Endodermal cell (in vitro differentiated cells): ENCODE measurements at regions not wholly inside any gene's neighbourhood (a gene's known extent, or its start where the extent isn't known, plus 50 kb on each side); places are given as distances from the start of the nearest gene placed in this dataset.

Experiments used
- DNase-seq: peaks from one replicate; pipeline ENCODE4 v3.0.0-alpha.2; 2017
- H3K27ac ChIP-seq: 2 replicates; pipeline ENCODE4 v1.5.1; 2013; ENCODE audit warnings: mild to moderate bottlenecking, low read depth, low read length, moderate library complexity
- H3K27me3 ChIP-seq: 2 replicates; pipeline ENCODE4 v1.6.1; 2013; ENCODE audit warnings: mild to moderate bottlenecking, low read length, moderate library complexity; ENCODE audit not compliant: insufficient read depth, control insufficient read depth, poor library complexity, severe bottlenecking
- H3K36me3 ChIP-seq: 2 replicates; pipeline ENCODE4 v1.7.0; 2013; ENCODE audit warnings: mild to moderate bottlenecking, low read length, moderate library complexity; ENCODE audit not compliant: control insufficient read depth, insufficient read depth
- H3K4me1 ChIP-seq: one replicate; pipeline ENCODE4 v1.7.0; 2013; ENCODE audit warnings: low read length; ENCODE audit not compliant: control insufficient read depth, insufficient read depth
- H3K4me3 ChIP-seq: 2 replicates; pipeline ENCODE4 v1.5.1; 2013; ENCODE audit warnings: mild to moderate bottlenecking, low read length, moderate library complexity
- H3K9ac ChIP-seq: 2 replicates; pipeline ENCODE4 v1.6.1; 2013; ENCODE audit warnings: mild to moderate bottlenecking, low read length, moderate library complexity; ENCODE audit not compliant: poor library complexity, severe bottlenecking; ENCODE audit errors: extremely low read depth
- H3K9me3 ChIP-seq: 2 replicates; pipeline ENCODE4 v1.6.1; 2013; ENCODE audit warnings: mild to moderate bottlenecking, low read length, moderate library complexity; ENCODE audit not compliant: control insufficient read depth
- H3K27ac Mint-ChIP-seq: 2 replicates; pipeline ENCODE4 v1.8.0; 2020; ENCODE audit warnings: mixed read lengths
- H3K27me3 Mint-ChIP-seq: 2 replicates; pipeline ENCODE4 v1.8.0; 2021; ENCODE audit warnings: mild to moderate bottlenecking, mixed read lengths; ENCODE audit not compliant: insufficient read depth
- H3K36me3 Mint-ChIP-seq: 2 replicates; pipeline ENCODE4 v1.8.0; 2020; ENCODE audit warnings: low read depth, mixed read lengths
- H3K4me1 Mint-ChIP-seq: 2 replicates; pipeline ENCODE4 v1.8.0; 2020; ENCODE audit warnings: mixed read lengths
- H3K4me3 Mint-ChIP-seq: 2 replicates; pipeline ENCODE4 v1.8.0; 2020; ENCODE audit warnings: mild to moderate bottlenecking, moderate library complexity, mixed read lengths
- H3K9me3 Mint-ChIP-seq: 2 replicates; pipeline ENCODE4 v1.8.0; 2020; ENCODE audit warnings: mild to moderate bottlenecking, mixed read lengths
- WGBS, 2 experiments: methylation state at CpG; one replicate each; pipeline versions ENCODE4 v1.1.5 to v1.1.7; 2013; ENCODE audit warnings: missing lambda C conversion rate in 2 of 2, mixed read lengths in 1 of 2; ENCODE audit not compliant: insufficient coverage in 1 of 2, insufficient read length in 1 of 2; 5-methylcytosine and 5-hydroxymethylcytosine counted together
- TF ChIP-seq, protein P1 (sequence below): fragments of 200-600 bp; sonication (generic); conservative IDR thresholded peaks from 2 replicates; pipeline ENCODE4 v1.5.0; 2021; ENCODE audit warnings: antibody characterized with exemption, mild to moderate bottlenecking

DNA sequence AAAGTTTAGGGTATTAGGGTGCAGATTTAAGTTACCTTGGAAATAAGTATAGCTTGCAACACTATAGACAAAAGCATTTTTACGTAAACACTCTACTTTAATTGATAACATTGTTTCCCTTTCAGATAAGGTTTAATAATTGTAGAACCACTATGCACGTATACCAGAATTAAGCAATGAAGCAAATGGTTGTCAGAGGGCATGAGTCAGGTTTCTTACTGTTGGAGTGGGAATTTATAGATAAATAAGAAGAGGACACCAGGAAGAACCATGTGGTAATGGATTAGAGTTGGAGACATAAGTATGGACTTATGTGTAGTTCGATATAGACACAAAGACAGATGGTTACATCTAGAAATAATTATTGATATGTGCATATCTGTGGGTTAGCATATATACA is 355.6 kb downstream of the ETV1 start:
- TF ChIP-seq, protein P1, sequence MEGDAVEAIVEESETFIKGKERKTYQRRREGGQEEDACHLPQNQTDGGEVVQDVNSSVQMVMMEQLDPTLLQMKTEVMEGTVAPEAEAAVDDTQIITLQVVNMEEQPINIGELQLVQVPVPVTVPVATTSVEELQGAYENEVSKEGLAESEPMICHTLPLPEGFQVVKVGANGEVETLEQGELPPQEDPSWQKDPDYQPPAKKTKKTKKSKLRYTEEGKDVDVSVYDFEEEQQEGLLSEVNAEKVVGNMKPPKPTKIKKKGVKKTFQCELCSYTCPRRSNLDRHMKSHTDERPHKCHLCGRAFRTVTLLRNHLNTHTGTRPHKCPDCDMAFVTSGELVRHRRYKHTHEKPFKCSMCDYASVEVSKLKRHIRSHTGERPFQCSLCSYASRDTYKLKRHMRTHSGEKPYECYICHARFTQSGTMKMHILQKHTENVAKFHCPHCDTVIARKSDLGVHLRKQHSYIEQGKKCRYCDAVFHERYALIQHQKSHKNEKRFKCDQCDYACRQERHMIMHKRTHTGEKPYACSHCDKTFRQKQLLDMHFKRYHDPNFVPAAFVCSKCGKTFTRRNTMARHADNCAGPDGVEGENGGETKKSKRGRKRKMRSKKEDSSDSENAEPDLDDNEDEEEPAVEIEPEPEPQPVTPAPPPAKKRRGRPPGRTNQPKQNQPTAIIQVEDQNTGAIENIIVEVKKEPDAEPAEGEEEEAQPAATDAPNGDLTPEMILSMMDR: no peak
- H3K36me3 Mint-ChIP-seq: peaks cover 2% of the 10 kb centered on the region
- WGBS, 2 experiments: 100% methylated on average over 1 to 3 of the region's 3 CpGs

DNA sequence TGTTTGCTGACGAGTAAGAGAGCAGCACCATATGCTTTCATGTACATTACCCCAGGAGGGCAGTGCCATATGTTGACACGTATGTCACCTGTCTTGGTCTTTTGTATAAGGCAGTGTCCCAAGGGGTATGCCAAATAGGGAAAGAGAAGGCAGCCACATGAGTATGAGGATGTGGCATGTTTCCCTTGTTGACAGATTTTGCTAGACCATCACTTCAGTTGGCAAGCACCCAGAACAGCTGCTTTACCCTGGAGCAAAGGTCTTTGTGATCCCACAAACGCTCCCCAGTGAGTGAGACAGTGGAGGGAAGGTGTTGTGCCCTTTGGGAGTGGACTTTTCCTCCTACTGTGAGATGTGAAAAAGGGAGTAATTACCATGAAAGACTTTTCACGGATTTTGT is 350.1 kb downstream of the ETV1 start:
- Mint-ChIP-seq H3K9me3 (no peaks in the 10 kb centered on the region), H3K27me3 (no peaks in the 10 kb centered on the region), H3K4me3 (no peak overlapping the region), H3K27ac (peak overlapping the region; percentile 35), H3K4me1 (peaks cover 34% of the 10 kb centered on the region), H3K36me3 (peaks cover 3% of the 10 kb centered on the region)
- no peaks in the 10 kb centered on the region for H3K4me1 ChIP-seq
- H3K27me3 ChIP-seq: no peaks in the 10 kb centered on the region
- H3K4me3 ChIP-seq: no peak overlapping the region
- no peak overlapping the region for H3K9ac ChIP-seq
- WGBS, 2 experiments: 90 to 93% methylated on average over 3 of the region's 4 CpGs
- DNase-seq: no peak
- TF ChIP-seq, protein P1: no peak
- no peaks in the 10 kb centered on the region for H3K9me3 ChIP-seq
- no peaks in the 10 kb centered on the region for H3K36me3 ChIP-seq
- H3K27ac ChIP-seq: no peak overlapping the region

More for the DNA sequence above, 355.6 kb downstream of the ETV1 start:
- no peaks in the 10 kb centered on the region for H3K9me3 ChIP-seq
- H3K27ac ChIP-seq: no peak overlapping the region
- H3K27me3 ChIP-seq: no peaks in the 10 kb centered on the region
- H3K4me1 ChIP-seq: no peaks in the 10 kb centered on the region
- no peak overlapping the region for H3K9ac ChIP-seq
- Mint-ChIP-seq H3K27ac (no peak overlapping the region), H3K4me1 (peaks cover 17% of the 10 kb centered on the region), H3K9me3 (no peaks in the 10 kb centered on the region), H3K4me3 (no peak overlapping the region), H3K27me3 (no peaks in the 10 kb centered on the region)
- DNase-seq: no peak
- H3K4me3 ChIP-seq: no peak overlapping the region
- no peaks in the 10 kb centered on the region for H3K36me3 ChIP-seq

DNA sequence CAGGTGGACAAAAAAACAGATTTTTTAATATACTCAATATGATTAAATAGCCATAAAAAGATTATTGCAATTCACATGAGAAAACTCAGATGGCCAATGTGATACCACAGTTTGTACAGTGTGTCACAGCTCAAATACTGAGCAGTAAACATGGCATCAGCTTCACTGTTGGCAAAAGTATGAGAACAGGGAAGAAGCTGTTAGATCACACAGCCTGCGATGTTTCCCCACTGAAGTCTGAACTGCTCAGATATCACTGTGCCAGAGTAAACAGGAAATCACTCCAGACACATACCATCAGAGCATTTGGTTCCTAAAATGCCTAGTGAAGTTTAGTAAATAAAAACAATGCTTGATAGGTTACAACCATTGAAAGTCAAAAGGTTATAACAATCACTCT is 347.8 kb downstream of the ETV1 start:
- Histone ChIP-seq H3K27ac (no peak overlapping the region), H3K9ac (no peak overlapping the region), H3K4me3 (no peak overlapping the region), H3K9me3 (no peaks in the 10 kb centered on the region), H3K4me1 (no peaks in the 10 kb centered on the region), H3K36me3 (no peaks in the 10 kb centered on the region), H3K27me3 (no peaks in the 10 kb centered on the region)
- WGBS, 2 experiments: 90% methylated on average over 1 of the region's 1 CpG; no CpG with 5 or more reads in 1 of the 2 experiments
- TF ChIP-seq, protein P1: no peak
- no peak for DNase-seq
- H3K9me3 Mint-ChIP-seq: no peaks in the 10 kb centered on the region
- peak overlapping the region; percentile 4 for H3K27ac Mint-ChIP-seq
- H3K36me3 Mint-ChIP-seq: peaks cover 5% of the 10 kb centered on the region
- peaks cover 32% of the 10 kb centered on the region for H3K4me1 Mint-ChIP-seq
- H3K27me3 Mint-ChIP-seq: no peaks in the 10 kb centered on the region
- H3K4me3 Mint-ChIP-seq: no peak overlapping the region
